ENCODE measurements at regions not wholly inside any gene's neighbourhood (a gene's known extent, or its start where the extent isn't known, plus 50 kb on each side); places are given as distances from the start of the nearest gene placed in this dataset.

GRCh38 chr13:24619282-24619681 lies 60.9 kb upstream of the ATP12A start:
- TF ChIP-seq EZH2 (IDR thresholded peaks at IDR 0.05; ENCODE audit: insufficient read depth, poor library complexity, severe bottlenecking), result no peak
- TF ChIP-seq EZH2phosphoT487 (IDR thresholded peaks at IDR 0.05; ENCODE audit: insufficient read depth, low read depth), result no peak

All from GM23248 (cell line).